HEK293 (cell line): ENCODE measurements at regions not wholly inside any gene's neighbourhood (a gene's known extent, or its start where the extent isn't known, plus 50 kb on each side); places are given as distances from the start of the nearest gene placed in this dataset.

Source experiments
- CTCF ChIA-PET: fragments of 350-600 bp; formaldehyde crosslinking; extraction: SDS; loops from one replicate; lab custom pipeline; 2021; ENCODE audit warnings: antibody characterized with exemption; lab: Yijun Ruan, JAX
- POLR2A ChIA-PET: fragments of 300-600 bp; formaldehyde crosslinking; extraction: SDS; loops from one replicate; lab custom pipeline; 2020; ENCODE audit warnings: antibody characterized with exemption, inconsistent platforms; lab: Yijun Ruan, JAX
- H3K27ac ChIP-seq: fragments of 200-500 bp; sonication (Bioruptor generic); 2 replicates; pipeline ENCODE4 v1.5.1; 2014; ENCODE audit warnings: low read depth, low read length, control low read depth, inconsistent platforms; ENCODE audit errors: extremely low read depth
- H3K36me3 ChIP-seq, 2 experiments: fragments of 200-500 bp in 1 of 2; sonication (Bioruptor generic) in 1 of 2; 1 replicate in 1 of 2; 2 replicates in 1 of 2; pipeline ENCODE4 v1.5.1; 2014 to 2017; ENCODE audit warnings: inconsistent platforms in 2 of 2, low read length in 2 of 2; ENCODE audit not compliant: control insufficient read depth in 2 of 2, insufficient read depth in 1 of 2
- H3K4me1 ChIP-seq: fragments of 200-500 bp; sonication (Bioruptor generic); 2 replicates; pipeline ENCODE4 v1.5.1; 2014; ENCODE audit warnings: mild to moderate bottlenecking, low read length, inconsistent platforms; ENCODE audit not compliant: control insufficient read depth, insufficient read depth
- H3K4me3 ChIP-seq: 2 replicates; pipeline ENCODE4 v1.5.1; 2011; ENCODE audit warnings: low read depth, mild to moderate bottlenecking, control low read depth, low read length, moderate library complexity
- H3K9me3 ChIP-seq: fragments of 200-500 bp; sonication (Bioruptor generic); 2 replicates; pipeline ENCODE4 v1.5.1; 2014; ENCODE audit warnings: low read depth, low read length, inconsistent platforms; ENCODE audit not compliant: control insufficient read depth, insufficient read depth
- BCL11B ChIP-seq: fragments of 450-650 bp; formaldehyde crosslinking; IDR thresholded peaks from 2 replicates; pipeline ENCODE4 v1.5.1; 2016; ENCODE audit warnings: low read depth, missing biosample characterization, missing genetic modification characterization
- SETDB1 ChIP-seq: IDR thresholded peaks from one replicate; pipeline ENCODE4 v1.6.1; 2017; ENCODE audit warnings: mild to moderate bottlenecking, low read length, moderate library complexity, mixed read lengths; ENCODE audit not compliant: insufficient read length
- SP2 ChIP-seq: fragments of 450-650 bp; formaldehyde crosslinking; IDR thresholded peaks from 2 replicates; pipeline ENCODE4 v1.5.1; 2016; ENCODE audit warnings: missing biosample characterization, missing genetic modification characterization
- SP3 ChIP-seq: fragments of 450-650 bp; formaldehyde crosslinking; IDR thresholded peaks from 2 replicates; pipeline ENCODE4 v1.5.1; 2016; ENCODE audit warnings: missing biosample characterization, missing genetic modification characterization
- TCF7L2 ChIP-seq: IDR thresholded peaks from 2 replicates; pipeline ENCODE4 v1.6.1; 2011; ENCODE audit warnings: low read depth, mild to moderate bottlenecking, inconsistent platforms, low read length, moderate library complexity, borderline replicate concordance
- ZBTB17 ChIP-seq: fragments of 450-650 bp; formaldehyde crosslinking; IDR thresholded peaks from 2 replicates; pipeline ENCODE4 v1.5.1; 2016; ENCODE audit warnings: missing biosample characterization, missing genetic modification characterization
- ZNF24 ChIP-seq: fragments of 450-650 bp; formaldehyde crosslinking; IDR thresholded peaks from 2 replicates; pipeline ENCODE4 v1.5.1; 2016; ENCODE audit warnings: missing biosample characterization, missing genetic modification characterization
- ZNF335 ChIP-seq: fragments of 450-650 bp; formaldehyde crosslinking; conservative IDR thresholded peaks from 2 replicates; pipeline ENCODE4 v1.5.1; 2016; ENCODE audit warnings: missing biosample characterization, missing genetic modification characterization
- ZNF366 ChIP-seq: fragments of 450-650 bp; formaldehyde crosslinking; conservative IDR thresholded peaks from 2 replicates; pipeline ENCODE4 v1.5.1; 2016; ENCODE audit warnings: missing biosample characterization, missing genetic modification characterization
- ZNF391 ChIP-seq: fragments of 450-650 bp; formaldehyde crosslinking; IDR thresholded peaks from 2 replicates; pipeline ENCODE4 v1.5.1; 2016; ENCODE audit warnings: low read depth, missing biosample characterization, missing genetic modification characterization, borderline replicate concordance
- ZNF394 ChIP-seq: fragments of 450-650 bp; formaldehyde crosslinking; IDR thresholded peaks from 2 replicates; pipeline ENCODE4 v1.5.1; 2016; ENCODE audit warnings: missing biosample characterization, missing genetic modification characterization, mild to moderate bottlenecking, moderate library complexity, borderline replicate concordance
- ZNF571 ChIP-seq: fragments of 450-650 bp; formaldehyde crosslinking; IDR thresholded peaks from 2 replicates; pipeline ENCODE4 v1.5.0; 2017; ENCODE audit warnings: missing biosample characterization, missing genetic modification characterization
- ZNF624 ChIP-seq: fragments of 450-650 bp; formaldehyde crosslinking; IDR thresholded peaks from 2 replicates; pipeline ENCODE4 v1.5.1; 2017; ENCODE audit warnings: missing biosample characterization, missing genetic modification characterization
- ZNF76 ChIP-seq: fragments of 450-650 bp; formaldehyde crosslinking; IDR thresholded peaks from 2 replicates; pipeline ENCODE4; 2016; ENCODE audit warnings: low read depth, missing biosample characterization, missing genetic modification characterization, borderline replicate concordance
- ZNF843 ChIP-seq: fragments of 450-650 bp; formaldehyde crosslinking; IDR thresholded peaks from 2 replicates; pipeline ENCODE4 v1.5.1; 2016; ENCODE audit warnings: missing biosample characterization, missing genetic modification characterization
- ZSCAN30 ChIP-seq: fragments of 450-650 bp; IDR thresholded peaks from 2 replicates; pipeline ENCODE4 v1.5.1; 2018; ENCODE audit warnings: missing biosample characterization, mild to moderate bottlenecking, missing genetic modification characterization, moderate library complexity
- TF ChIP-seq, protein P1 (sequence below): fragments of 450-650 bp; formaldehyde crosslinking; conservative IDR thresholded peaks from 2 replicates; pipeline ENCODE4 v1.5.1; 2016; ENCODE audit warnings: low read depth, missing biosample characterization, missing genetic modification characterization
- TF ChIP-seq, protein P2 (sequence below): fragments of 450-650 bp; formaldehyde crosslinking; IDR thresholded peaks from 2 replicates; pipeline ENCODE4 v1.5.1; 2017; ENCODE audit warnings: missing biosample characterization, missing genetic modification characterization

DNA sequence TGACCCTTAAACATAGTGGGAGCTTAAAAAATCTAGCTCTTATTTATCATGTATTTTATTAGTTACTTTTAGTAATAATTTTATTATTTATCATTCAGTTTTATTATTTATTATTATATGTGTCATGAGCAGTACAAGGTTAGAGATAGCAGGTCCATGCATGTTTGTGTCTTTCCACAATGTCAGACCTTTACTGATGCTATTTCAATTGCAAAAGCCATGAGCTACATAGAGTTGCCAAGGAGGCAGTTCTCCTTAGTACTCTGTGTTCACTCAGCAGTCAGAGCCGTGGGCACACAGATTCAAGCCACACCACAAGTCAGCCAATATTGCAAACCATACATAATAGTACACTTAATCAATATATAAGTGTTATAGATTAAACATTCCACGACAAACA lies 157.9 kb upstream of the NTRK2 start:
- POLR2A ChIA-PET, result no interaction called here
- TF ChIP-seq ZNF76 (tag by site-specific recombination), result no peak
- no peak for TF ChIP-seq ZSCAN30 (tag by site-specific recombination)
- no peak for TF ChIP-seq BCL11B (tag by site-specific recombination)
- TF ChIP-seq ZNF391 (tag by site-specific recombination), result no peak
- TF ChIP-seq SP3, result no peak
- TF ChIP-seq, protein P1, sequence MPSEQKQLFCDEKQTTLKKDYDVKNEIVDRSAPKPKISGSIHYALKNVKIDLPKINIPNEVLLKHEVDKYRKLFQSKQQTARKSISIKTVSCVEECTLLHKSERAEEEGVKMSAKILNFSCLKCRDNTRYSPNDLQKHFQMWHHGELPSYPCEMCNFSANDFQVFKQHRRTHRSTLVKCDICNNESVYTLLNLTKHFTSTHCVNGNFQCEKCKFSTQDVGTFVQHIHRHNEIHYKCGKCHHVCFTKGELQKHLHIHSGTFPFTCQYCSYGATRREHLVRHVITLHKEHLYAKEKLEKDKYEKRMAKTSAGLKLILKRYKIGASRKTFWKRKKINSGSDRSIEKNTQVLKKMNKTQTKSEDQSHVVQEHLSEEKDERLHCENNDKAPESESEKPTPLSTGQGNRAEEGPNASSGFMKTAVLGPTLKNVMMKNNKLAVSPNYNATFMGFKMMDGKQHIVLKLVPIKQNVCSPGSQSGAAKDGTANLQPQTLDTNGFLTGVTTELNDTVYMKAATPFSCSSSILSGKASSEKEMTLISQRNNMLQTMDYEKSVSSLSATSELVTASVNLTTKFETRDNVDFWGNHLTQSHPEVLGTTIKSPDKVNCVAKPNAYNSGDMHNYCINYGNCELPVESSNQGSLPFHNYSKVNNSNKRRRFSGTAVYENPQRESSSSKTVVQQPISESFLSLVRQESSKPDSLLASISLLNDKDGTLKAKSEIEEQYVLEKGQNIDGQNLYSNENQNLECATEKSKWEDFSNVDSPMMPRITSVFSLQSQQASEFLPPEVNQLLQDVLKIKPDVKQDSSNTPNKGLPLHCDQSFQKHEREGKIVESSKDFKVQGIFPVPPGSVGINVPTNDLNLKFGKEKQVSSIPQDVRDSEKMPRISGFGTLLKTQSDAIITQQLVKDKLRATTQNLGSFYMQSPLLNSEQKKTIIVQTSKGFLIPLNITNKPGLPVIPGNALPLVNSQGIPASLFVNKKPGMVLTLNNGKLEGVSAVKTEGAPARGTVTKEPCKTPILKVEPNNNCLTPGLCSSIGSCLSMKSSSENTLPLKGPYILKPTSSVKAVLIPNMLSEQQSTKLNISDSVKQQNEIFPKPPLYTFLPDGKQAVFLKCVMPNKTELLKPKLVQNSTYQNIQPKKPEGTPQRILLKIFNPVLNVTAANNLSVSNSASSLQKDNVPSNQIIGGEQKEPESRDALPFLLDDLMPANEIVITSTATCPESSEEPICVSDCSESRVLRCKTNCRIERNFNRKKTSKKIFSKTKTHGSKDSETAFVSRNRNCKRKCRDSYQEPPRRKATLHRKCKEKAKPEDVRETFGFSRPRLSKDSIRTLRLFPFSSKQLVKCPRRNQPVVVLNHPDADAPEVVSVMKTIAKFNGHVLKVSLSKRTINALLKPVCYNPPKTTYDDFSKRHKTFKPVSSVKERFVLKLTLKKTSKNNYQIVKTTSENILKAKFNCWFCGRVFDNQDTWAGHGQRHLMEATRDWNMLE (tag by site-specific recombination), result no peak
- no peak for TF ChIP-seq TCF7L2
- no peak for TF ChIP-seq ZNF624 (tag by site-specific recombination)
- no peak for TF ChIP-seq ZNF843 (tag by site-specific recombination)

DNA sequence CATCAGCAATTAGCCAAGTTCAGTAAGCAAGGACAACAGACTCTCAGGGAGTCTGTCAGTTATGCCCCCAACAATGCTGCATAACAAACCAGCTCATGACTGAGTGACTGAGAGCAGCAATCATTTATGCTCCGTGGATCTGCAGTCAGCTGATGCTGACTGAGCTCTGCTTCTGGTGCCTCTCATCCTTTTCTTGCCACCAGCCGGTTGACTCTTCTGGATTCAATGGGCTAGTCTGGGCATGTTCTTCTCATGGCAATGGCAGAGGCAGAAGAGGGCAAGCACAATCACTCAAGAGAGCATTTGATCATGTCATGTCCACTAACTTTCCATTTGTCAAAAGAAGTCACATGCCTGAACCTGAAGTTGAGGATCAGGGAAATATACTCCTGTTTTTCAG lies 157.0 kb upstream of the NTRK2 start:
- Histone ChIP-seq H3K27ac (no peak overlapping the region), H3K9me3 (no peaks in the 10 kb centered on the region), H3K4me1 (no peaks in the 10 kb centered on the region), H3K36me3 (no peaks in the 10 kb centered on the region), H3K4me3 (no peak overlapping the region)
- ChIA-PET POLR2A (no interaction called here), CTCF (no interaction called here)
- TF ChIP-seq SETDB1, result peak; percentile 39
- no peak for TF ChIP-seq ZNF366 (tag by site-specific recombination)
- peak; percentile 56 for TF ChIP-seq ZBTB17 (tag by site-specific recombination)

More for the DNA sequence above, 157.9 kb upstream of the NTRK2 start:
- CTCF ChIA-PET, result interaction anchor here (0.5 to 0.6 kb wide), 3 partner anchors 26 to 557 kb away, joined by 3 to 5 read pairs (median 5); no protein-coding TSS in a partner anchor
- no peaks in the 10 kb centered on the region for H3K36me3 ChIP-seq
- H3K4me3 ChIP-seq, result no peak overlapping the region
- no peaks in the 10 kb centered on the region for H3K4me1 ChIP-seq
- H3K27ac ChIP-seq, result no peak overlapping the region
- no peaks in the 10 kb centered on the region for H3K9me3 ChIP-seq

DNA sequence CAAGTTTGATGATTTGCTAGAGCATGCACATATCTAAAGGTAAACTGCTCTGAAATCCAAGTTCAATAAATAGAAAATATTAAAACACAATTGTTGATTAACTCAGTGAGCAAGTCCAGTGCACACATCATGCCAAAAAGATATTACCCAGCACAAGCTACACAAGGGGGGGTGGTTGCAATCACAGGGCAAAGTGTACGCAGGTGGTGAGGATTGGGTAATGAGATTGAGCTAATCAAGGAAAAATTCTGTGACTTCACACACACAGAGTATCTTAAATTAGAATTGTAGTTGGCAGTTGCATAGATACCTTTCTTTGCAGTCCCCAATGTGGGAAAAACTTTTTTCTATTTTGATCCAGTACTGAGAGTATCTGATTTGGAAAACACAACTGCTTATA lies 156.1 kb upstream of the NTRK2 start:
- ChIA-PET POLR2A (no interaction called here), CTCF (no interaction called here)
- no peaks in the 10 kb centered on the region for H3K36me3 ChIP-seq

More for the DNA sequence above, 156.1 kb upstream of the NTRK2 start:
- Histone ChIP-seq H3K4me3 (no peak overlapping the region), H3K9me3 (no peaks in the 10 kb centered on the region), H3K4me1 (no peaks in the 10 kb centered on the region), H3K27ac (no peak overlapping the region)
- TF ChIP-seq SP2 (no peak), ZNF335 (no peak), ZNF394 (tag by site-specific recombination) (no peak), ZNF24 (no peak), ZNF571 (no peak)
- TF ChIP-seq, protein P2, sequence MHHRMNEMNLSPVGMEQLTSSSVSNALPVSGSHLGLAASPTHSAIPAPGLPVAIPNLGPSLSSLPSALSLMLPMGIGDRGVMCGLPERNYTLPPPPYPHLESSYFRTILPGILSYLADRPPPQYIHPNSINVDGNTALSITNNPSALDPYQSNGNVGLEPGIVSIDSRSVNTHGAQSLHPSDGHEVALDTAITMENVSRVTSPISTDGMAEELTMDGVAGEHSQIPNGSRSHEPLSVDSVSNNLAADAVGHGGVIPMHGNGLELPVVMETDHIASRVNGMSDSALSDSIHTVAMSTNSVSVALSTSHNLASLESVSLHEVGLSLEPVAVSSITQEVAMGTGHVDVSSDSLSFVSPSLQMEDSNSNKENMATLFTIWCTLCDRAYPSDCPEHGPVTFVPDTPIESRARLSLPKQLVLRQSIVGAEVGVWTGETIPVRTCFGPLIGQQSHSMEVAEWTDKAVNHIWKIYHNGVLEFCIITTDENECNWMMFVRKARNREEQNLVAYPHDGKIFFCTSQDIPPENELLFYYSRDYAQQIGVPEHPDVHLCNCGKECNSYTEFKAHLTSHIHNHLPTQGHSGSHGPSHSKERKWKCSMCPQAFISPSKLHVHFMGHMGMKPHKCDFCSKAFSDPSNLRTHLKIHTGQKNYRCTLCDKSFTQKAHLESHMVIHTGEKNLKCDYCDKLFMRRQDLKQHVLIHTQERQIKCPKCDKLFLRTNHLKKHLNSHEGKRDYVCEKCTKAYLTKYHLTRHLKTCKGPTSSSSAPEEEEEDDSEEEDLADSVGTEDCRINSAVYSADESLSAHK, result no peak
